Activated CD8-positive, alpha-beta T cell treated with anti-CD3 and anti-CD28 coated beads for 36 hours (primary cell): ENCODE measurements at regions not wholly inside any gene's neighbourhood (a gene's known extent, or its start where the extent isn't known, plus 50 kb on each side); places are given as distances from the start of the nearest gene placed in this dataset.

Experiments
- ATAC-seq: fragments of 200-7000 bp; cut with Tn5 transposase; one replicate; pipeline ENCODE4 v1.10.0; 2021; ENCODE audit warnings: mild to moderate bottlenecking, moderate library complexity
- CTCF ChIA-PET: fragments of 350-600 bp; sonication (Branson Sonifier 250); formaldehyde crosslinking; loops from one replicate; lab custom pipeline; 2021; ENCODE audit warnings: antibody characterized with exemption; lab: Charles Lee
- POLR2A ChIA-PET: fragments of 350-600 bp; sonication (Branson Sonifier 250); formaldehyde crosslinking; loops from one replicate; lab custom pipeline; 2021; ENCODE audit warnings: antibody characterized with exemption; lab: Charles Lee
- DNase-seq: peaks from one replicate; pipeline ENCODE4 v3.0.0-alpha.2; 2020
- H3K27ac Mint-ChIP-seq: one replicate; pipeline ENCODE4 v1.8.0; 2021; ENCODE audit warnings: mild to moderate bottlenecking, mixed read lengths
- H3K27me3 Mint-ChIP-seq: one replicate; pipeline ENCODE4 v1.8.0; 2021; ENCODE audit warnings: mixed read lengths
- H3K36me3 Mint-ChIP-seq: one replicate; pipeline ENCODE4 v1.8.0; 2021; ENCODE audit warnings: low read depth, mixed read lengths
- H3K4me1 Mint-ChIP-seq: one replicate; pipeline ENCODE4 v1.8.0; 2021; ENCODE audit warnings: low read depth, mixed read lengths
- H3K4me3 Mint-ChIP-seq: one replicate; pipeline ENCODE4 v1.8.0; 2021; ENCODE audit warnings: mild to moderate bottlenecking, moderate library complexity, mixed read lengths
- H3K9me3 Mint-ChIP-seq: one replicate; pipeline ENCODE4 v1.8.0; 2021; ENCODE audit warnings: mixed read lengths
- CTCF ChIP-seq: fragments of 200-600 bp; IDR thresholded peaks from one replicate; pipeline ENCODE4 v1.8.0; 2022; ENCODE audit warnings: antibody characterized with exemption, mild to moderate bottlenecking
- intact Hi-C: fragments of 100-400 bp; cut with micrococcal nuclease; formaldehyde crosslinking; loops from one replicate; pipeline ENCODE4 v1.10.0; 2022

- ChIA-PET POLR2A (no interaction called here), CTCF (no interaction called here)
- no peaks in the 10 kb centered on the region for H3K9me3 Mint-ChIP-seq
- peaks cover 21% of the 10 kb centered on the region for H3K27me3 Mint-ChIP-seq
- no peak overlapping the region for H3K4me3 Mint-ChIP-seq
- no peaks in the 10 kb centered on the region for H3K36me3 Mint-ChIP-seq
- ATAC-seq (no peak), DNase-seq (no peak)
- TF ChIP-seq CTCF: no peak
- H3K27ac Mint-ChIP-seq: no peak overlapping the region
- H3K4me1 Mint-ChIP-seq: peaks cover 6% of the 10 kb centered on the region
- intact Hi-C loops: no loop called here
These were observed 182.3 kb upstream of the FN1 start for GRCh38 chr2:215618145-215618544.

GRCh38 chr2:215617060-215617824 is 181.4 kb upstream of the FN1 start:
- peaks cover 21% of the 10 kb centered on the region for H3K27me3 Mint-ChIP-seq
- no peak overlapping the region for H3K4me3 Mint-ChIP-seq
- H3K27ac Mint-ChIP-seq: no peak overlapping the region
- POLR2A ChIA-PET: no interaction called here
- DNase-seq: no peak
- CTCF ChIA-PET: no interaction called here
- no peaks in the 10 kb centered on the region for H3K9me3 Mint-ChIP-seq
- TF ChIP-seq CTCF: no peak
- H3K4me1 Mint-ChIP-seq: peaks cover 6% of the 10 kb centered on the region
- no peaks in the 10 kb centered on the region for H3K36me3 Mint-ChIP-seq
- intact Hi-C loops: no loop called here
- ATAC-seq: no peak

GRCh38 chr2:215615803-215616174 is 179.9 kb upstream of the FN1 start:
- Mint-ChIP-seq H3K27me3 (peaks cover 19% of the 10 kb centered on the region), H3K9me3 (no peaks in the 10 kb centered on the region), H3K36me3 (no peaks in the 10 kb centered on the region), H3K4me3 (no peak overlapping the region), H3K4me1 (peaks cover 6% of the 10 kb centered on the region), H3K27ac (no peak overlapping the region)
- POLR2A ChIA-PET: interaction anchor here (0.6 kb wide), 1 partner anchor 28 kb away, joined by 3 read pairs; no protein-coding TSS in a partner anchor
- DNase-seq (no peak), ATAC-seq (no peak)
- intact Hi-C loops: no loop called here
- no peak for TF ChIP-seq CTCF
- CTCF ChIA-PET: no interaction called here

GRCh38 chr2:215615067-215615802 is 179.4 kb upstream of the FN1 start:
- no peak overlapping the region for H3K4me3 Mint-ChIP-seq
- DNase-seq (no peak), ATAC-seq (no peak)
- H3K36me3 Mint-ChIP-seq: no peaks in the 10 kb centered on the region
- CTCF ChIA-PET: no interaction called here
- intact Hi-C loops: no loop called here
- H3K27ac Mint-ChIP-seq: no peak overlapping the region
- no peaks in the 10 kb centered on the region for H3K9me3 Mint-ChIP-seq
- POLR2A ChIA-PET: interaction anchor here (0.6 kb wide), 1 partner anchor 28 kb away, joined by 3 read pairs; no protein-coding TSS in a partner anchor
- peaks cover 15% of the 10 kb centered on the region for H3K27me3 Mint-ChIP-seq
- no peak for TF ChIP-seq CTCF
- peaks cover 6% of the 10 kb centered on the region for H3K4me1 Mint-ChIP-seq

- Mint-ChIP-seq H3K36me3 (no peaks in the 10 kb centered on the region), H3K27me3 (peaks cover 7% of the 10 kb centered on the region), H3K4me1 (no peaks in the 10 kb centered on the region), H3K4me3 (no peak overlapping the region), H3K9me3 (no peaks in the 10 kb centered on the region), H3K27ac (no peak overlapping the region)
- ATAC-seq: no peak
- intact Hi-C loops: no loop called here
- POLR2A ChIA-PET: no interaction called here
- CTCF ChIA-PET: no interaction called here
- no peak for TF ChIP-seq CTCF
- no peak for DNase-seq
These were observed 178.4 kb upstream of the FN1 start for GRCh38 chr2:215614296-215614695.
